Esophagus squamous epithelium (tissue), 5 donors: ENCODE measurements at regions not wholly inside any gene's neighbourhood (a gene's known extent, or its start where the extent isn't known, plus 50 kb on each side); places are given as distances from the start of the nearest gene placed in this dataset.

ENCODE experiments used
- DNase-seq: peaks from one replicate; lab custom pipeline; 2025; lab: John Stamatoyannopoulos, UW
- H3K27ac ChIP-seq, 4 donors: fragments of 200-600 bp; sonication (generic); one replicate each; pipeline ENCODE4 v1.5.1; 2016 to 2019; ENCODE audit warnings: mild to moderate bottlenecking in 1 of 4
- H3K27me3 ChIP-seq, 4 donors: fragments of 200-600 bp; sonication (generic); 1 replicate in 3 of 4; 2 replicates in 1 of 4; pipeline versions ENCODE4 v1.5.1 to v1.6.0; 2017 to 2021; ENCODE audit warnings: antibody characterized with exemption in 1 of 4
- H3K36me3 ChIP-seq, 3 donors: fragments of 200-600 bp; sonication (generic); one replicate each; pipeline ENCODE4 v1.5.1; 2016 to 2019
- H3K4me1 ChIP-seq, 3 donors: fragments of 200-600 bp; sonication (generic); one replicate each; pipeline ENCODE4 v1.5.1; 2017 to 2019
- H3K4me3 ChIP-seq, 4 donors: fragments of 200-600 bp; sonication (generic); 1 replicate in 3 of 4; 2 replicates in 1 of 4; pipeline ENCODE4 v1.5.1; 2016 to 2019; ENCODE audit warnings: mild to moderate bottlenecking in 2 of 4, moderate library complexity in 1 of 4
- H3K9me3 ChIP-seq, 3 donors: fragments of 200-600 bp; sonication (generic); one replicate each; pipeline ENCODE4 v1.5.1; 2016 to 2019
- POLR2A ChIP-seq, 4 donors: fragments of 450-650 bp; IDR thresholded peaks; one replicate each; pipeline ENCODE4 v1.6.1; 2017; ENCODE audit warnings: antibody characterized with exemption in 4 of 4, mild to moderate bottlenecking in 4 of 4, moderate library complexity in 3 of 4
- WGBS, 2 donors: methylation state at CpG; one replicate each; pipeline ENCODE4 v1.1.5; 2018; 5-methylcytosine and 5-hydroxymethylcytosine counted together
- intact Hi-C: fragments of 100-400 bp; cut with DNase I; formaldehyde crosslinking; loops from one replicate; pipeline ENCODE4 v1.15.0; 2022
- TF ChIP-seq, protein P1 (sequence below), 6 experiments: fragments of 450-650 bp in 4 of 6; fragments of 200-600 bp in 2 of 6; sonication (generic) in 2 of 6; IDR thresholded peaks; one replicate each; pipeline ENCODE4 v1.5.1; 2016 to 2019; ENCODE audit warnings: antibody characterized with exemption in 6 of 6, mild to moderate bottlenecking in 4 of 6, moderate library complexity in 4 of 6
- donor health status: DM: yes; HTN: yes; CAD: no.

DNA sequence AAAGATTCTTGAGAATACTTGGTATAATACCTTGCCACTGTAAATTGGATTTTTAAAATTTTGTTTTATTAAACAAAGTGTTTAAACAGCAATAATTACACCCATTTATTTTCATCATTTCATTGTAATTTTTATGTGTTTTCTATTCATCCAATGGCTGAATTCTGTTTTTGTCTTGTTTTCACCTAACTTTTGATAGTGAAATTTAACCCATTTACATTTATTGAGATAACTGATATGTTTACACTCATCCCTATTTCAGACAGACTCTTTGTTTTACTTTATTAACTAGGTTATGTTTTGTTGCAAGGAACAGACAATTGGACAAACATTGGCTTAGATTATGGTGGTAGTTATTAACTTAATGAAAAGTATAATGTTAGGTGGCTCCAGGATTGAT lies 113.1 kb upstream of the REG3A start:
- intact Hi-C loops = no loop called here
- H3K36me3 ChIP-seq = no peaks in the 10 kb centered on the region
- H3K4me1 ChIP-seq = no peaks in the 10 kb centered on the region
- H3K9me3 ChIP-seq = no peaks in the 10 kb centered on the region
- no peaks in the 10 kb centered on the region for H3K27me3 ChIP-seq
- DNase-seq = no peak
- no peak overlapping the region for H3K4me3 ChIP-seq
- no peak for TF ChIP-seq POLR2A (IDR thresholded peaks at IDR 0.05)
- TF ChIP-seq, protein P1, sequence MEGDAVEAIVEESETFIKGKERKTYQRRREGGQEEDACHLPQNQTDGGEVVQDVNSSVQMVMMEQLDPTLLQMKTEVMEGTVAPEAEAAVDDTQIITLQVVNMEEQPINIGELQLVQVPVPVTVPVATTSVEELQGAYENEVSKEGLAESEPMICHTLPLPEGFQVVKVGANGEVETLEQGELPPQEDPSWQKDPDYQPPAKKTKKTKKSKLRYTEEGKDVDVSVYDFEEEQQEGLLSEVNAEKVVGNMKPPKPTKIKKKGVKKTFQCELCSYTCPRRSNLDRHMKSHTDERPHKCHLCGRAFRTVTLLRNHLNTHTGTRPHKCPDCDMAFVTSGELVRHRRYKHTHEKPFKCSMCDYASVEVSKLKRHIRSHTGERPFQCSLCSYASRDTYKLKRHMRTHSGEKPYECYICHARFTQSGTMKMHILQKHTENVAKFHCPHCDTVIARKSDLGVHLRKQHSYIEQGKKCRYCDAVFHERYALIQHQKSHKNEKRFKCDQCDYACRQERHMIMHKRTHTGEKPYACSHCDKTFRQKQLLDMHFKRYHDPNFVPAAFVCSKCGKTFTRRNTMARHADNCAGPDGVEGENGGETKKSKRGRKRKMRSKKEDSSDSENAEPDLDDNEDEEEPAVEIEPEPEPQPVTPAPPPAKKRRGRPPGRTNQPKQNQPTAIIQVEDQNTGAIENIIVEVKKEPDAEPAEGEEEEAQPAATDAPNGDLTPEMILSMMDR (IDR thresholded peaks at IDR 0.05) = no peak
- H3K27ac ChIP-seq = no peak overlapping the region

DNA sequence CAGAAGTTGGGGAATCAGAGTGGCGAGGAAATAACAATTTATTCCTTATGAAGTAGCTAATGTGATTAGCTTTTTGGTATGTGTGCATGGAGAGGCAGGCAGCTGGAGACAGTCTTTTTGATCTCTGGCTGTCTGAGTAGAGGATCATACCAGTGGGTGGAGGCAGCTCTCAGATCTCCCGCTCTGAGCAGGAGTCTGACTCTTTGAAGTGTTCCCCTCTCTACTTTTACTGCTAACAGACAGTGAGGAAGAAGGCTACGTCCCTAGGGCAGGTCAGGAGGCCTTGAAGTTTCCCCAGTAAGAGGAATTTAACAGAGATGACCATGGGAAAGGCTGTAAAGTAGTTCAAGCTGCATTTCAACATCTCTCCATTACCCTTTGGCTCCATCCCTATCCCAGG lies 111.9 kb upstream of the REG3A start:
- intact Hi-C loops = no loop called here
- Histone ChIP-seq H3K4me3 (no peak overlapping the region), H3K36me3 (no peaks in the 10 kb centered on the region)

GRCh38 chr2:79260848-79261247 lies 101.3 kb upstream of the REG3A start:
- Histone ChIP-seq H3K27ac (no peak overlapping the region), H3K36me3 (no peaks in the 10 kb centered on the region), H3K27me3 (no peaks in the 10 kb centered on the region), H3K4me3 (no peak overlapping the region), H3K9me3 (no peaks in the 10 kb centered on the region), H3K4me1 (no peaks in the 10 kb centered on the region)
- DNase-seq = no peak
- TF ChIP-seq POLR2A (IDR thresholded peaks at IDR 0.05) = no peak
- intact Hi-C loops = no loop called here
- WGBS, 2 donors = 89 to 92% methylated on average over 1 to 2 of the region's 2 CpGs

More for the DNA sequence above, 111.9 kb upstream of the REG3A start:
- WGBS, 2 donors = 19 to 45% methylated on average over 2 of the region's 3 CpGs
- Histone ChIP-seq H3K27ac (no peak overlapping the region), H3K9me3 (no peaks in the 10 kb centered on the region), H3K27me3 (no peaks in the 10 kb centered on the region), H3K4me1 (no peaks in the 10 kb centered on the region)
- TF ChIP-seq, protein P1 (IDR thresholded peaks at IDR 0.05) = no peak
- no peak for TF ChIP-seq POLR2A (IDR thresholded peaks at IDR 0.05)
- DNase-seq = no peak

DNA sequence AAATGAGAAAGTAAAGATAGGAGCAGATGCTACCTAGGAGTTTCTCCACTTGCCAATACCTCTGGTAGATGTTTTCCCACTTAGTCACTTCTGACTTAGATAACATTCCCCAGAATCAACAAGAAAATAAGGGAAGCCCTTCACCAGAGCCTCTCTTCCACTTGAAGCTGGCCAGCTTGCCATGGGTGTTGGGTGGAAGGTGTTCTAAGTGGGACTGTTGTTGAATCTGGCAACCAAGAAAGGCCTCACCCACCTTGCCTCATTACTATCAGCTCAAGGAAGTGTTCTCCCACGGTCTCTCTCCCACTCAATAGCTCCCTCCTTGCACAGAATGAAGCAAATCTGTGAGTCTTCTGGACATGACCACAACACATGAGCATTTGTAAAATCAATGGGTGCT lies 100.4 kb upstream of the REG3A start:
- H3K9me3 ChIP-seq = no peaks in the 10 kb centered on the region
- no peaks in the 10 kb centered on the region for H3K36me3 ChIP-seq
- no peaks in the 10 kb centered on the region for H3K27me3 ChIP-seq
- no peak for DNase-seq
- H3K27ac ChIP-seq = no peak overlapping the region
- no peak overlapping the region for H3K4me3 ChIP-seq
- no peaks in the 10 kb centered on the region for H3K4me1 ChIP-seq
- intact Hi-C loops = no loop called here
- TF ChIP-seq, protein P1 (IDR thresholded peaks at IDR 0.05) = no peak
- 9 to 33% methylated on average over 1 of the region's 1 CpG for WGBS, 2 donors

DNA sequence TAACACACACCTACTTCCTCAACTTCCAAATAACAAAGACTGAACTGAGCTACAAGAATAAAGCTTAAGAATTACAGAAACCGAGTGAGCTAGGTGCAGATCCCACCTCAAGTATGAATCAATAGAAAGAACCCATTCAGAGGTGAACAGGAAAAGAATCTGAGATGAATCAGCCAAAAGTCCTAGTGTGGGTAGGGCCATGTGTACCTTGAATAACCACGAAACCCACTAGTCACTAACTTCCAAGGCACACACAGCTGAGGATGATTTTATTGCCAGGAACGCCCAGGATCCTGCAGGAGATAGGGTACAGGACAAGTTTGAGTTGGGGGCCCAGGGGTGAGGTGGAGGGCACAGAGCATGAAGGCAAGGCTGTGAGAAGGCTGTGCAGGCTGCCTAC lies 99.7 kb upstream of the REG3A start:
- Histone ChIP-seq H3K27me3 (no peaks in the 10 kb centered on the region), H3K4me1 (no peaks in the 10 kb centered on the region), H3K9me3 (no peaks in the 10 kb centered on the region), H3K27ac (no peak overlapping the region), H3K4me3 (no peak overlapping the region), H3K36me3 (no peaks in the 10 kb centered on the region)
- intact Hi-C loops = no loop called here
- no peak for DNase-seq
- no peak for TF ChIP-seq POLR2A (IDR thresholded peaks at IDR 0.05)
- TF ChIP-seq, protein P1 (IDR thresholded peaks at IDR 0.05) = no peak
- WGBS, 2 donors = 54 to 71% methylated on average over 2 to 3 of the region's 3 CpGs

DNA sequence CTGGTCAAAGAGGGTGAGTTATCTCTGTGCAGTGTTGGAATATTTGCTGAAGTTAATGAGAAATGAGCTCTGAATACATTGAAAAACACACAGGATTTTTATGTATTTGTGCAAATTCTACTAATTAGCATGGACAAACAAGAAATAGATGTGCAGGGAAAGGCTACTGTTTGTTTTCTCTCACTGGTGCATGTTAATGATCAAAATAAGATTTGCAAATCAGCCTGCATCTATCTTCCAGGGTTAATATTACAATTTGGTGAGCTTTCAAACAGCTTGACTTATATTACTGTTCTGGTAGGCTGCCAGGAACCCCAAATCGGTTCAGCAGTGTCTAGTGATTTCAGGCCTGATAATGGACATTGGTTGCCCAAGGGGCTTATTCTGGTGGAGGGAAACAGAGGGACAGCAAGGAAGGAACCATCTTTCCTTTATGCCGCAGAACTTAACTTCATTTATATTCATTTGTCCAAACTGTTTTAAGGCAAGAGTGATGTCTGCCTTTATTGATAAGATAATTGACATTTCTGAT lies 93.8 kb upstream of the REG3A start:
- Histone ChIP-seq H3K4me3 (no peak overlapping the region), H3K36me3 (no peaks in the 10 kb centered on the region), H3K4me1 (no peaks in the 10 kb centered on the region), H3K27me3 (no peaks in the 10 kb centered on the region), H3K9me3 (no peaks in the 10 kb centered on the region), H3K27ac (no peak overlapping the region)
- WGBS, 2 donors = 56 to 62% methylated on average over 2 of the region's 2 CpGs
- TF ChIP-seq, protein P1 (IDR thresholded peaks at IDR 0.05) = no peak
- TF ChIP-seq POLR2A (IDR thresholded peaks at IDR 0.05) = no peak
- intact Hi-C loops = no loop called here
- DNase-seq = no peak
